Endothelial cell of umbilical vein (primary cell): ENCODE measurements at regions not wholly inside any gene's neighbourhood (a gene's known extent, or its start where the extent isn't known, plus 50 kb on each side); places are given as distances from the start of the nearest gene placed in this dataset.

ENCODE experiments used
- CTCF ChIP-seq, 2 donors: IDR thresholded peaks; 1 replicate in 1 of 2; 2 replicates in 1 of 2; pipeline ENCODE4 v1.5.1; 2011; ENCODE audit warnings: low read length in 2 of 2, mild to moderate bottlenecking in 2 of 2, moderate library complexity in 2 of 2, control low read depth in 1 of 2, inconsistent platforms in 1 of 2, low read depth in 1 of 2; ENCODE audit not compliant: insufficient read depth in 1 of 2; ENCODE audit errors: extremely low read depth in 1 of 2
- EZH2 ChIP-seq: IDR thresholded peaks from 2 replicates; pipeline ENCODE4 v1.6.1; 2012; ENCODE audit warnings: borderline replicate concordance, low read depth, mild to moderate bottlenecking, moderate library complexity, low read length, inconsistent platforms; ENCODE audit not compliant: severe bottlenecking
- FOS ChIP-seq: IDR thresholded peaks from 2 replicates; pipeline ENCODE4 v1.6.1; 2011; ENCODE audit warnings: mild to moderate bottlenecking, low read length, moderate library complexity, borderline replicate concordance; ENCODE audit not compliant: insufficient read depth
- GATA2 ChIP-seq: IDR thresholded peaks from 2 replicates; pipeline ENCODE4 v1.7.0; 2011; ENCODE audit warnings: low read depth, mild to moderate bottlenecking, moderate library complexity, mixed read lengths, low read length; ENCODE audit not compliant: insufficient read length, insufficient read depth
- JUN ChIP-seq: IDR thresholded peaks from 2 replicates; pipeline ENCODE4 v1.6.1; 2011; ENCODE audit warnings: borderline replicate concordance, low read depth; ENCODE audit not compliant: insufficient read length, insufficient read depth
- MYC ChIP-seq: IDR thresholded peaks from one replicate; pipeline ENCODE4 v1.6.1; 2011; ENCODE audit warnings: mild to moderate bottlenecking, low read depth, low read length
- POLR2A ChIP-seq: IDR thresholded peaks from 2 replicates; pipeline ENCODE4 v1.6.1; 2012; ENCODE audit warnings: low read depth, mild to moderate bottlenecking, control low read depth, low read length
- POLR2AphosphoS5 ChIP-seq: IDR thresholded peaks from 2 replicates; pipeline ENCODE4 v1.6.1; 2012; ENCODE audit warnings: low read depth, mild to moderate bottlenecking, control low read depth, low read length, moderate library complexity; ENCODE audit not compliant: insufficient read depth
- TF ChIP-seq, protein P1 (sequence below): IDR thresholded peaks from 2 replicates; pipeline ENCODE4 v1.6.1; 2011; ENCODE audit not compliant: insufficient read depth, insufficient read length

DNA sequence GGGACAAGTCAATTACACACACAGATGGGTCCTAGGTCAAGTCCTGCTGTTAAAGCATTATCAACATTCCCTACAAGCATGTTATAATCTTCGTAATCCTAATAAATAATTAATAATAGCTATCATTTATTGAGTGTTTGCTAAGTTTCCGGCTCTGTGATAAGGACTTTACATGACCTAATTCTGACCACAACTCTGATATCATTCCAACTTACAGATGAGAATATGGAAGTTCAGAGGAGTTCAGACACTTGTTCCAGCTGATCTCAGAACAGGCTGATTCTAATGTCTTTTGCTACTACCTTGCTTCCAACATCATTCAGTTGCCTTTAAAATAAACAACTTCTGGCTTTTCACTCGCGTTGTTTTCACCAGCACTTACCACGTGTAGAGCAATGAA, 770.1 kb upstream of the CXADR start:
- TF ChIP-seq CTCF (IDR thresholded peaks at IDR 0.05; ENCODE audit: extremely low read depth in 1 of 2, insufficient read depth in 1 of 2, low read depth in 1 of 2, low read length in 2 of 2): no peak
- TF ChIP-seq FOS: no peak
- TF ChIP-seq, protein P1, sequence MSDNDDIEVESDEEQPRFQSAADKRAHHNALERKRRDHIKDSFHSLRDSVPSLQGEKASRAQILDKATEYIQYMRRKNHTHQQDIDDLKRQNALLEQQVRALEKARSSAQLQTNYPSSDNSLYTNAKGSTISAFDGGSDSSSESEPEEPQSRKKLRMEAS: no peak
- no peak for TF ChIP-seq POLR2A
- no peak for TF ChIP-seq EZH2
- TF ChIP-seq POLR2AphosphoS5: no peak
- no peak for TF ChIP-seq MYC
- no peak for TF ChIP-seq JUN
- TF ChIP-seq GATA2: no peak
